Gastroesophageal sphincter (tissue), 3 donors: ENCODE measurements at regions not wholly inside any gene's neighbourhood (a gene's known extent, or its start where the extent isn't known, plus 50 kb on each side); places are given as distances from the start of the nearest gene placed in this dataset.

Experiments
- POLR2A ChIP-seq, 2 donors: fragments of 450-650 bp; IDR thresholded peaks; one replicate each; pipeline ENCODE4 v1.6.1; 2017; ENCODE audit warnings: antibody characterized with exemption in 2 of 2, mild to moderate bottlenecking in 2 of 2, moderate library complexity in 1 of 2
- POLR2AphosphoS5 ChIP-seq: sonication (generic); formaldehyde crosslinking; IDR thresholded peaks from one replicate; pipeline ENCODE4 v1.6.1; 2017; ENCODE audit warnings: antibody characterized with exemption
- TF ChIP-seq, protein P1 (sequence below), 4 experiments: fragments of 200-600 bp in 2 of 4; fragments of 450-650 bp in 2 of 4; sonication (generic) in 1 of 4; IDR thresholded peaks; one replicate each; pipeline ENCODE4 v1.5.1; 2017 to 2019; ENCODE audit warnings: antibody characterized with exemption in 4 of 4, mild to moderate bottlenecking in 2 of 4, moderate library complexity in 2 of 4

DNA sequence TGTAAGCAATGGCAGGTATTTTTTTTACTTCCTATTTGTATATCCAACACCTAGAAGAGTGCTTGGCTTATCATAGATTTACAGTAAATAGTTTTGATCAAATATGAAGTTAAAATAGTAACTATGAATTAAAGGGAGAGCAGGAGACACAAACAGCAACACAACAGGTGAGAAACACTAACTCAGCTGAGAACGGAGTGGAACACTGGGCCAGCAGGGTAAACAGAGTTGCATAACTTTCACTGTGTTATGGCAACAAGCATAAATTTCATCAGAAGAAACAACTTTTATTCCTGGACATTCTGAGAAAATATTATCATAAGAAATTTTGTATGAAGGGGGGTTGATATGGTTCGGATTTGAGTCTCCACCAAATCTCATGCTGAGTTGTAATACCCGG is 52.2 kb upstream of the SMIM30 start:
- TF ChIP-seq, protein P1, sequence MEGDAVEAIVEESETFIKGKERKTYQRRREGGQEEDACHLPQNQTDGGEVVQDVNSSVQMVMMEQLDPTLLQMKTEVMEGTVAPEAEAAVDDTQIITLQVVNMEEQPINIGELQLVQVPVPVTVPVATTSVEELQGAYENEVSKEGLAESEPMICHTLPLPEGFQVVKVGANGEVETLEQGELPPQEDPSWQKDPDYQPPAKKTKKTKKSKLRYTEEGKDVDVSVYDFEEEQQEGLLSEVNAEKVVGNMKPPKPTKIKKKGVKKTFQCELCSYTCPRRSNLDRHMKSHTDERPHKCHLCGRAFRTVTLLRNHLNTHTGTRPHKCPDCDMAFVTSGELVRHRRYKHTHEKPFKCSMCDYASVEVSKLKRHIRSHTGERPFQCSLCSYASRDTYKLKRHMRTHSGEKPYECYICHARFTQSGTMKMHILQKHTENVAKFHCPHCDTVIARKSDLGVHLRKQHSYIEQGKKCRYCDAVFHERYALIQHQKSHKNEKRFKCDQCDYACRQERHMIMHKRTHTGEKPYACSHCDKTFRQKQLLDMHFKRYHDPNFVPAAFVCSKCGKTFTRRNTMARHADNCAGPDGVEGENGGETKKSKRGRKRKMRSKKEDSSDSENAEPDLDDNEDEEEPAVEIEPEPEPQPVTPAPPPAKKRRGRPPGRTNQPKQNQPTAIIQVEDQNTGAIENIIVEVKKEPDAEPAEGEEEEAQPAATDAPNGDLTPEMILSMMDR (IDR thresholded peaks at IDR 0.05) = no peak
- TF ChIP-seq POLR2A (IDR thresholded peaks at IDR 0.05) (no peak), POLR2AphosphoS5 (no peak)
